HEK293 (cell line): ENCODE measurements at regions not wholly inside any gene's neighbourhood (a gene's known extent, or its start where the extent isn't known, plus 50 kb on each side); places are given as distances from the start of the nearest gene placed in this dataset.

ENCODE experiments used
- CTCF ChIA-PET: fragments of 350-600 bp; formaldehyde crosslinking; extraction: SDS; loops from one replicate; lab custom pipeline; 2021; ENCODE audit warnings: antibody characterized with exemption; lab: Yijun Ruan, JAX
- POLR2A ChIA-PET: fragments of 300-600 bp; formaldehyde crosslinking; extraction: SDS; loops from one replicate; lab custom pipeline; 2020; ENCODE audit warnings: antibody characterized with exemption, inconsistent platforms; lab: Yijun Ruan, JAX
- H3K27ac ChIP-seq: fragments of 200-500 bp; sonication (Bioruptor generic); 2 replicates; pipeline ENCODE4 v1.5.1; 2014; ENCODE audit warnings: low read depth, low read length, control low read depth, inconsistent platforms; ENCODE audit errors: extremely low read depth
- H3K36me3 ChIP-seq, 2 experiments: fragments of 200-500 bp in 1 of 2; sonication (Bioruptor generic) in 1 of 2; 1 replicate in 1 of 2; 2 replicates in 1 of 2; pipeline ENCODE4 v1.5.1; 2014 to 2017; ENCODE audit warnings: inconsistent platforms in 2 of 2, low read length in 2 of 2; ENCODE audit not compliant: control insufficient read depth in 2 of 2, insufficient read depth in 1 of 2
- H3K4me1 ChIP-seq: fragments of 200-500 bp; sonication (Bioruptor generic); 2 replicates; pipeline ENCODE4 v1.5.1; 2014; ENCODE audit warnings: mild to moderate bottlenecking, low read length, inconsistent platforms; ENCODE audit not compliant: control insufficient read depth, insufficient read depth
- H3K4me3 ChIP-seq: 2 replicates; pipeline ENCODE4 v1.5.1; 2011; ENCODE audit warnings: low read depth, mild to moderate bottlenecking, control low read depth, low read length, moderate library complexity
- H3K9me3 ChIP-seq: fragments of 200-500 bp; sonication (Bioruptor generic); 2 replicates; pipeline ENCODE4 v1.5.1; 2014; ENCODE audit warnings: low read depth, low read length, inconsistent platforms; ENCODE audit not compliant: control insufficient read depth, insufficient read depth
- KLF9 ChIP-seq: fragments of 450-650 bp; formaldehyde crosslinking; IDR thresholded peaks from 2 replicates; pipeline ENCODE4 v1.5.1; 2016; ENCODE audit warnings: missing biosample characterization, missing genetic modification characterization, low read depth
- MEIS1 ChIP-seq: sonication (generic); formaldehyde crosslinking; IDR thresholded peaks from 2 replicates; pipeline ENCODE4 v1.8.1; 2022; ENCODE audit warnings: missing genetic modification reagents, mild to moderate bottlenecking, borderline replicate concordance
- MZF1 ChIP-seq: fragments of 450-650 bp; formaldehyde crosslinking; IDR thresholded peaks from 2 replicates; pipeline ENCODE4 v1.5.1; 2017; ENCODE audit warnings: missing biosample characterization, missing genetic modification characterization, borderline replicate concordance
- SP7 ChIP-seq: fragments of 450-650 bp; formaldehyde crosslinking; IDR thresholded peaks from 2 replicates; pipeline ENCODE4 v1.5.1; 2016; ENCODE audit warnings: missing biosample characterization, missing genetic modification characterization
- ZBTB17 ChIP-seq: fragments of 450-650 bp; formaldehyde crosslinking; IDR thresholded peaks from 2 replicates; pipeline ENCODE4 v1.5.1; 2016; ENCODE audit warnings: missing biosample characterization, missing genetic modification characterization
- ZBTB20 ChIP-seq: fragments of 450-650 bp; formaldehyde crosslinking; IDR thresholded peaks from 2 replicates; pipeline ENCODE4 v1.5.1; 2016; ENCODE audit warnings: missing biosample characterization, missing genetic modification characterization
- ZBTB21 ChIP-seq: fragments of 450-650 bp; formaldehyde crosslinking; IDR thresholded peaks from 2 replicates; pipeline ENCODE4 v1.5.1; 2017; ENCODE audit warnings: missing biosample characterization, missing genetic modification characterization
- ZBTB49 ChIP-seq: fragments of 450-650 bp; formaldehyde crosslinking; IDR thresholded peaks from 2 replicates; pipeline ENCODE4 v1.5.1; 2016; ENCODE audit warnings: missing biosample characterization, missing genetic modification characterization, low read depth
- ZEB2 ChIP-seq: fragments of 450-650 bp; formaldehyde crosslinking; IDR thresholded peaks from 2 replicates; pipeline ENCODE4 v1.5.1; 2016; ENCODE audit warnings: missing biosample characterization, missing genetic modification characterization
- ZFHX2 ChIP-seq: fragments of 450-650 bp; formaldehyde crosslinking; conservative IDR thresholded peaks from 2 replicates; pipeline ENCODE4 v1.5.1; 2016; ENCODE audit warnings: missing biosample characterization, missing genetic modification characterization
- ZFP3 ChIP-seq: fragments of 450-650 bp; formaldehyde crosslinking; IDR thresholded peaks from 2 replicates; pipeline ENCODE4 v1.5.1; 2016; ENCODE audit warnings: low read depth, missing biosample characterization, missing genetic modification characterization
- ZNF121 ChIP-seq: fragments of 450-650 bp; formaldehyde crosslinking; IDR thresholded peaks from 2 replicates; pipeline ENCODE4 v1.5.1; 2016; ENCODE audit warnings: missing biosample characterization, missing genetic modification characterization
- ZNF132 ChIP-seq: fragments of 450-650 bp; formaldehyde crosslinking; IDR thresholded peaks from 2 replicates; pipeline ENCODE4 v1.5.1; 2017; ENCODE audit warnings: missing biosample characterization, missing genetic modification characterization, borderline replicate concordance
- ZNF157 ChIP-seq: fragments of 450-650 bp; formaldehyde crosslinking; IDR thresholded peaks from 2 replicates; pipeline ENCODE4 v1.5.1; 2016; ENCODE audit warnings: missing biosample characterization, missing genetic modification characterization
- ZNF169 ChIP-seq: fragments of 450-650 bp; formaldehyde crosslinking; IDR thresholded peaks from 2 replicates; pipeline ENCODE4 v1.5.1; 2016; ENCODE audit warnings: missing biosample characterization, missing genetic modification characterization
- ZNF23 ChIP-seq: fragments of 450-650 bp; formaldehyde crosslinking; IDR thresholded peaks from 2 replicates; pipeline ENCODE4 v1.5.1; 2016; ENCODE audit warnings: missing biosample characterization, missing genetic modification characterization, borderline replicate concordance
- ZNF341 ChIP-seq: fragments of 450-650 bp; formaldehyde crosslinking; IDR thresholded peaks from 2 replicates; pipeline ENCODE4; 2016; ENCODE audit warnings: low read depth, missing biosample characterization, missing genetic modification characterization
- ZNF433 ChIP-seq: fragments of 450-650 bp; formaldehyde crosslinking; IDR thresholded peaks from 2 replicates; pipeline ENCODE4 v1.5.1; 2016; ENCODE audit warnings: missing biosample characterization, missing genetic modification characterization, low read depth
- ZNF48 ChIP-seq: fragments of 450-650 bp; formaldehyde crosslinking; IDR thresholded peaks from 2 replicates; pipeline ENCODE4 v1.5.1; 2016; ENCODE audit warnings: missing biosample characterization, missing genetic modification characterization
- ZNF501 ChIP-seq: fragments of 450-650 bp; formaldehyde crosslinking; IDR thresholded peaks from 2 replicates; pipeline ENCODE4 v1.5.1; 2016; ENCODE audit warnings: missing biosample characterization, missing genetic modification characterization
- ZNF561 ChIP-seq: fragments of 450-650 bp; IDR thresholded peaks from 2 replicates; pipeline ENCODE4 v1.5.1; 2018; ENCODE audit warnings: missing biosample characterization, missing genetic modification characterization, borderline replicate concordance
- ZNF571 ChIP-seq: fragments of 450-650 bp; formaldehyde crosslinking; IDR thresholded peaks from 2 replicates; pipeline ENCODE4 v1.5.0; 2017; ENCODE audit warnings: missing biosample characterization, missing genetic modification characterization
- ZNF654 ChIP-seq: fragments of 450-650 bp; formaldehyde crosslinking; IDR thresholded peaks from 2 replicates; pipeline ENCODE4 v1.5.1; 2016; ENCODE audit warnings: low read depth, missing biosample characterization, missing genetic modification characterization
- ZNF658 ChIP-seq: fragments of 450-650 bp; formaldehyde crosslinking; IDR thresholded peaks from 2 replicates; pipeline ENCODE4; 2016; ENCODE audit warnings: missing biosample characterization, missing genetic modification characterization
- ZNF837 ChIP-seq: fragments of 450-650 bp; formaldehyde crosslinking; IDR thresholded peaks from 2 replicates; pipeline ENCODE4 v1.5.1; 2016; ENCODE audit warnings: missing biosample characterization, missing genetic modification characterization
- ZNF843 ChIP-seq: fragments of 450-650 bp; formaldehyde crosslinking; IDR thresholded peaks from 2 replicates; pipeline ENCODE4 v1.5.1; 2016; ENCODE audit warnings: missing biosample characterization, missing genetic modification characterization
- ZSCAN30 ChIP-seq: fragments of 450-650 bp; IDR thresholded peaks from 2 replicates; pipeline ENCODE4 v1.5.1; 2018; ENCODE audit warnings: missing biosample characterization, mild to moderate bottlenecking, missing genetic modification characterization, moderate library complexity
- TF ChIP-seq, protein P1 (sequence below): fragments of 450-650 bp; formaldehyde crosslinking; IDR thresholded peaks from 2 replicates; pipeline ENCODE4 v1.5.1; 2016; ENCODE audit warnings: missing biosample characterization, missing genetic modification characterization
- TF ChIP-seq, protein P2 (sequence below): fragments of 450-650 bp; formaldehyde crosslinking; IDR thresholded peaks from 2 replicates; pipeline ENCODE4 v1.5.1; 2016; ENCODE audit warnings: missing biosample characterization, missing genetic modification characterization

DNA sequence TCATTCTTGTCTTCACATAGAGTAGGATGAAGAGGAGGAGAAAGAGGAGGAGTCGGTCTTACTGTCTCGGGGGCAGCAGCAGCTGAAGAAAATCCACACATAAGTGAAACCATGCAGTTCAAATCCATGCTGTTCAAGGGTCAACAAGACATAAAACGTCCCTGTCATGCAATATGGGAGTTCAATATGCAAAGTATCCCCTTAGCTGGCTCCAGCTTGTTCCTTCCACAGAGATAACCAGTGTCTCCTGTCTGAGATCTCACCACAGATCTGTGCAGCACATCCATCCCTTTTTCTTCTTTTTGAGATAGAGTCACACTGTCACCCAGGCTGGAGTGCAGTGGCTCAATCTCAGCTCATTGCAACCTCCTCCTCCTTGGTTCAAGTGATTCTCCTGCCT is 357.5 kb downstream of the GALC start (continued):
- no peak for TF ChIP-seq ZNF121 (tag by site-specific recombination)
- no peak for TF ChIP-seq ZFHX2 (tag by site-specific recombination)

DNA sequence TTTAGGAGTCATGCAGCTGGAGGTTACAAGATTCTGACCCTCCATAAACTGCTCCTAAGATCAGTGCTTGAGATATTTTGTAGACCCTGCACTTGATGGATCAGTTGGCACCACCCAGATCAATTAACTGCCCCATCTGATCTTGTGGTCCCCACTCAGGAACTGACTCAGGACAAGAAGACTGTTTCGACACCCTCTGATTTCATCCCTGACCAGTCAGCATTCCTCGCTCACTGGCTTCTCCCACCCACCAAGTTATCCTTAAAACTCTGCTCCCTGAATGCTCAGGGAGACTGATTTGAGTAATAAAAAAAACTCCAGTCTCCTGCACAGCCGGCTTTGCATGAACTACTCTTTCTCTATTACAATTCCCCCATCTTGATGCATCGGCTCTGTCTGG is 360.2 kb downstream of the GALC start:
- TF ChIP-seq ZNF501 (no peak), ZBTB21 (tag by site-specific recombination) (no peak), ZNF341 (no peak), ZBTB17 (tag by site-specific recombination) (no peak), ZSCAN30 (tag by site-specific recombination) (no peak), ZBTB49 (tag by site-specific recombination) (no peak), ZNF658 (tag by site-specific recombination) (no peak), ZNF571 (tag by site-specific recombination) (no peak), ZNF48 (no peak), ZNF843 (tag by site-specific recombination) (no peak), ZNF23 (tag by site-specific recombination) (no peak)
- POLR2A ChIA-PET = no interaction called here
- H3K4me3 ChIP-seq = no peak overlapping the region
- no peaks in the 10 kb centered on the region for H3K9me3 ChIP-seq
- no peaks in the 10 kb centered on the region for H3K36me3 ChIP-seq
- CTCF ChIA-PET = no interaction called here
- H3K4me1 ChIP-seq = no peaks in the 10 kb centered on the region
- H3K27ac ChIP-seq = no peak overlapping the region

- H3K4me1 ChIP-seq = no peaks in the 10 kb centered on the region
- ChIA-PET POLR2A (no interaction called here), CTCF (no interaction called here)
Measured at GRCh38 chr14:87630846-87631245, 362.1 kb downstream of the GALC start.

DNA sequence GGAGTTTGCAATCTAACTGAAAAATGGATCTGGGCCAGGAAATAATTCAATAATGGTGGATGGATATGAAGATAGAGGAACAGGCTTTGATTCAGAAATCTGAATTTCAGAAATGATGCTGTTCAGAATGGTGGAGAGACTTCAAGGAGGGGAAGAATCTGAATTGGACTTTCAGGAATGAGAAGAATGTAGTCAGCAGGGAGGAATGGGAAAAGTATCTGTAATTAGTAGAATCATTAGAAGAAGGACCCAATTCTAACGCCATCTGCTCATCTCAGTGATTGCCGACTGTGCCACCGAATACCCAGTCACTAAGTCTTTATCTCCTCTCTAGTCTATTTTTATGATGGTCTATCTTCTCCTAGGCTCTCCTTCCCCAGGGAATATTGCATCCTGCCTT is 363.2 kb downstream of the GALC start:
- ChIA-PET CTCF (no interaction called here), POLR2A (no interaction called here)
- H3K36me3 ChIP-seq = no peaks in the 10 kb centered on the region
- H3K9me3 ChIP-seq = no peaks in the 10 kb centered on the region
- H3K4me3 ChIP-seq = no peak overlapping the region
- no peaks in the 10 kb centered on the region for H3K4me1 ChIP-seq
- no peak overlapping the region for H3K27ac ChIP-seq
- TF ChIP-seq ZNF433 (tag by site-specific recombination) = no peak
- no peak for TF ChIP-seq ZNF157 (tag by site-specific recombination)
- TF ChIP-seq MEIS1 = no peak
- no peak for TF ChIP-seq ZNF837 (tag by site-specific recombination)
- TF ChIP-seq ZNF169 (tag by site-specific recombination) = no peak
- no peak for TF ChIP-seq KLF9 (tag by site-specific recombination)
- TF ChIP-seq ZFP3 = no peak
- TF ChIP-seq, protein P1, sequence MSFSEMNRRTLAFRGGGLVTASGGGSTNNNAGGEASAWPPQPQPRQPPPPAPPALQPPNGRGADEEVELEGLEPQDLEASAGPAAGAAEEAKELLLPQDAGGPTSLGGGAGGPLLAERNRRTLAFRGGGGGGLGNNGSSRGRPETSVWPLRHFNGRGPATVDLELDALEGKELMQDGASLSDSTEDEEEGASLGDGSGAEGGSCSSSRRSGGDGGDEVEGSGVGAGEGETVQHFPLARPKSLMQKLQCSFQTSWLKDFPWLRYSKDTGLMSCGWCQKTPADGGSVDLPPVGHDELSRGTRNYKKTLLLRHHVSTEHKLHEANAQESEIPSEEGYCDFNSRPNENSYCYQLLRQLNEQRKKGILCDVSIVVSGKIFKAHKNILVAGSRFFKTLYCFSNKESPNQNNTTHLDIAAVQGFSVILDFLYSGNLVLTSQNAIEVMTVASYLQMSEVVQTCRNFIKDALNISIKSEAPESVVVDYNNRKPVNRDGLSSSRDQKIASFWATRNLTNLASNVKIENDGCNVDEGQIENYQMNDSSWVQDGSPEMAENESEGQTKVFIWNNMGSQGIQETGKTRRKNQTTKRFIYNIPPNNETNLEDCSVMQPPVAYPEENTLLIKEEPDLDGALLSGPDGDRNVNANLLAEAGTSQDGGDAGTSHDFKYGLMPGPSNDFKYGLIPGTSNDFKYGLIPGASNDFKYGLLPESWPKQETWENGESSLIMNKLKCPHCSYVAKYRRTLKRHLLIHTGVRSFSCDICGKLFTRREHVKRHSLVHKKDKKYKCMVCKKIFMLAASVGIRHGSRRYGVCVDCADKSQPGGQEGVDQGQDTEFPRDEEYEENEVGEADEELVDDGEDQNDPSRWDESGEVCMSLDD = no peak
- no peak for TF ChIP-seq SP7

More at GRCh38 chr14:87630846-87631245, 362.1 kb downstream of the GALC start:
- H3K27ac ChIP-seq = no peak overlapping the region
- H3K4me3 ChIP-seq = no peak overlapping the region
- no peaks in the 10 kb centered on the region for H3K36me3 ChIP-seq
- TF ChIP-seq ZNF157 (tag by site-specific recombination) = no peak
- TF ChIP-seq MZF1 (tag by site-specific recombination) = no peak
- no peak for TF ChIP-seq ZNF561 (tag by site-specific recombination)
- TF ChIP-seq ZNF433 (tag by site-specific recombination) = no peak
- TF ChIP-seq, protein P2, sequence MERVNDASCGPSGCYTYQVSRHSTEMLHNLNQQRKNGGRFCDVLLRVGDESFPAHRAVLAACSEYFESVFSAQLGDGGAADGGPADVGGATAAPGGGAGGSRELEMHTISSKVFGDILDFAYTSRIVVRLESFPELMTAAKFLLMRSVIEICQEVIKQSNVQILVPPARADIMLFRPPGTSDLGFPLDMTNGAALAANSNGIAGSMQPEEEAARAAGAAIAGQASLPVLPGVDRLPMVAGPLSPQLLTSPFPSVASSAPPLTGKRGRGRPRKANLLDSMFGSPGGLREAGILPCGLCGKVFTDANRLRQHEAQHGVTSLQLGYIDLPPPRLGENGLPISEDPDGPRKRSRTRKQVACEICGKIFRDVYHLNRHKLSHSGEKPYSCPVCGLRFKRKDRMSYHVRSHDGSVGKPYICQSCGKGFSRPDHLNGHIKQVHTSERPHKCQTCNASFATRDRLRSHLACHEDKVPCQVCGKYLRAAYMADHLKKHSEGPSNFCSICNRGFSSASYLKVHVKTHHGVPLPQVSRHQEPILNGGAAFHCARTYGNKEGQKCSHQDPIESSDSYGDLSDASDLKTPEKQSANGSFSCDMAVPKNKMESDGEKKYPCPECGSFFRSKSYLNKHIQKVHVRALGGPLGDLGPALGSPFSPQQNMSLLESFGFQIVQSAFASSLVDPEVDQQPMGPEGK (tag by site-specific recombination) = no peak
- TF ChIP-seq ZNF654 (tag by site-specific recombination) = no peak
- TF ChIP-seq ZEB2 (tag by site-specific recombination) = no peak
- no peak for TF ChIP-seq ZBTB20 (tag by site-specific recombination)
- TF ChIP-seq ZNF132 (tag by site-specific recombination) = no peak
- no peaks in the 10 kb centered on the region for H3K9me3 ChIP-seq
